HG02938 (cell line): ENCODE measurements at regions not wholly inside any gene's neighbourhood (a gene's known extent, or its start where the extent isn't known, plus 50 kb on each side); places are given as distances from the start of the nearest gene placed in this dataset.
A peak's percentile ranks its signal among the peaks of the same experiment; 100 is the strongest.
"Not testable (repeated sequence)": the region's sequence is repeated elsewhere in the genome, so short reads cannot be mapped to it uniquely, and the experiment has no call there.

Experiments used
- ATAC-seq: cut with Tn5 transposase; IDR thresholded peaks from one replicate; pipeline ENCODE4 v1.9.1; 2021; ENCODE audit warnings: mild to moderate bottlenecking, moderate library complexity; ENCODE audit not compliant: unreplicated experiment

DNA sequence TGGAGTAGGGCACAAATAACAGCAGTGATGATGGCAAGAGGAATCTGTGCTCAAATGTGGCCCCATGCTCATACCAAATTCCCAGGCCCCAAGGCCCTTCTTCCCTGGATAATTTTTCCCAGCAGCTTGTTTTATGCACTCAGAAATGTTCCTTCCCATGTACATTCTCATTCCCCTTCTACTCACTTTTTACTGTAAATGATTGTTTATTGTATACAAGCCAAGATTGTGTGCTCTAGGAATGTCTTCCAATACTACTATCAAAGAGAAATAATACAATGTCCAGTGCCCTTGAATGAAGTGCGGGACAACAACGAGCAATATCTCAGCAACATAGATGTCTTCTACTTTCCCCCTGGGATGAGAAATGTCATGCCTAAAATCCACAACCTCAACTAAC lies 201.6 kb downstream of the ICOS start:
- ATAC-seq = no peak

- no peak for ATAC-seq
Measured at GRCh38 chr2:204140246-204140645, 203.7 kb downstream of the ICOS start.

GRCh38 chr2:204143216-204144014 lies 206.9 kb downstream of the ICOS start:
- ATAC-seq = no peak

- ATAC-seq = no peak
Measured at GRCh38 chr2:204144492-204144891, 207.9 kb downstream of the ICOS start.

GRCh38 chr2:204145263-204145751 lies 208.7 kb downstream of the ICOS start:
- peak; percentile 100 for ATAC-seq

GRCh38 chr2:204145791-204146190 lies 209.2 kb downstream of the ICOS start:
- peak; percentile 8 for ATAC-seq

DNA sequence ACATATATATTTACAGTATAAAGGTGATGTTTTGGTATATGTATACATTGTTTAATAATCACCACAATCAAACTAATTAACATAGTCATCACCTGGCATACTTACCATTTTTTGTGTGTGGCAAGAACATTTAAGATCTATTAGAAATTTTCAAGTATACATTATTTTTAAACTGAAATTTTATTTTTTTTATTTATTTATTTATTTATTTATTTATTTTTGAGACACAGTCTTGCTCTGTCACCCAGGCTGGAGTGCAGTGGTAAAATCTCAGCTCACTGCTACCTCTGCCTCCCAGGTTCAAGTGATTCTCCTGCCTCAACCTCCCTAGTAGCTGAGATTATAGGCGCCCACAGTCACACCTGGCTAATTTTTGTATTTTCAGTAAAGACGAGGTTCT lies 210.5 kb downstream of the ICOS start:
- not testable (repeated sequence) for ATAC-seq

- no peak for ATAC-seq
Measured at GRCh38 chr2:204150721-204151120, 214.2 kb downstream of the ICOS start.

DNA sequence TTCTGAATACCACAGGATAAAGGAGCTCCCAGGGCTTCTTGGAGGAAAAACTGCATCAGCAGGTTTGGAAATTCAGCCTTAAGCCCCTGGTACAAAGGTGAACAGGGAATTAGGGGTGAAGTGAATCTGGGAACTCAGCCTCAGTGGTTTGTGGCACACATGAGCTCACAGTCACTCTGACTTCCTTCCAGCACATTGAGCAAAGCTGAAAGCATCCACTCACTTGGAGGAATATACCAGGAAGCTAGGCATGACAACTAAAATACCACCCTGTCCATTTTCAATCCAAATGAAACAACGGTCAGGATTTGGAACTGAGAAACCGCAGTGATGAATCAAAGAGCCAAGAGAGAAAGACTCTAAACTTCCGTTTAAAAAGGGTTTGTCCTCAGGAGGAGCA lies 216.1 kb downstream of the ICOS start:
- no peak for ATAC-seq

DNA sequence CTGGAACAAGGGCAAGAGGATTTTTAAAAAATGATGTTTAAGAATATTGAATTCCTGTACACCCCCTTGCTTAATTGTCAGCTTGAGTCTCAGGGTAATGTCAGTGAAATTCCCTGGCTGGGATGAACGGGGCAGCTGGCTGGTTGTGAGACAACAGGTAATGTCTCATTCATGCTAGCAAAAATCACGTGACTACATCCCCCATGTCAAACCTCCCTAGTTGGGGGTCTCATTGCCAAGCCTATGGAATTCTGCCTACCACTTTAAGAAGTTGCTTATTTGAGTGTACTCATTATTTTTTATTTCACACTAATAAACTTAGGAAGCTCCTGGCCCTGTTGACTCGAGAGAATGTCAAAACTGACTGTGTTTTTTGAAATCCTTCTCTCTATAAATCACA lies 218.3 kb downstream of the ICOS start:
- ATAC-seq = no peak

DNA sequence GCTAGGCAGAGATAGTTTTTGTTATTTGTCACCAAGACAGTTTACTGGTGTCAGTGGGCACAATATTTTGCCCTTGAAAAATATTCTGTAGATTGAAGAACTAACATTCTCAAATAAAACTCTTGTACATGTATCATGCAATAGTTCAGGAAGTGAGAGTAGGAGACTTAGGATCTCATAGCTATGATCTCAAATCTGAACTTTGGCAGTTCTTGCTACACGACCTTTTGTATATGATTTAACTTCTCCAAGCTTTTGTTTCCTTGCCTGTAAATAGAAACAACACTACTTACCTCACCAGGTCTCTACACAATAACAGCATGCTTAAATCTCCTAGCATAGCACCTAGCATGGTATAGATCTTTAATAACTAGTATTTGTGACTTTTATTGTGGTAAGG lies 219.9 kb downstream of the ICOS start:
- ATAC-seq = no peak

DNA sequence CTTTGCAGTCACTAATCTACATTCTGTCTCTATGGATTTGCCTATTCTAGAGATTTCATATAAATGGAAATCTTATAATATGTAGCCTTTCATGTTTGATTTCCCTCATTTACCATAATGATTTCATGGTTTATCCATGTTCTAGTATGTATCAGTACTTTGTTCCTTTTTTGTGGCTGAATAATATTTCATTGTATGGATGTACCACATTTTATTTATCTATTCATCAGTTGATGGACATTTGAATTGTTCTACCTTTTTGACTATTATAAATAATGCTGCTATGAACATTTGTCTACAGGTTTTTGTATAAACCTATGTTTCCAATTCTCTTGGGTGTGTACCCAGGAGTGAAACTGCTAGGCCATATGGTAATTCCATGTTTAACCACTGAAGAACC lies 221.1 kb downstream of the ICOS start:
- no peak for ATAC-seq

GRCh38 chr2:204159526-204159925 lies 223.0 kb downstream of the ICOS start:
- ATAC-seq = no peak

DNA sequence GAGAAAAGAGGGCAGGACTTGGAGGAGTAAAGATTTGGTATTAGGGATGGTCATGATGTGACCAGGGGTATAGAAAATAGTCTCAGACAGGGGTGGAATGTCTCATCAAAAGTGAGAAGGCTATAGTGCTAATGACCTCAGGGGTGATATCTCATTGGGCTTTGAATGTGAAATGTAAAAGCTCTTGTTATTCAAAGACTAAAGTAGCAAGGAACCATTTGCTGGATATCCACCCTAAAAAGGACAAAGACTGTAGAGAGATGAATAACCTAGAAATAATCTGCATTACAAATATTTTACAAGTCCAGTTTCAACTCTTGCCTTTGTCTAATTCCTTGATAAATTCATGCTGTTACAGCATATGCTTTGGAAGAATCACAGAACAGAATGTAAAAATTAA lies 224.4 kb downstream of the ICOS start:
- ATAC-seq = no peak

- no peak for ATAC-seq
Measured at GRCh38 chr2:204161886-204162285, 225.3 kb downstream of the ICOS start.

- no peak for ATAC-seq
Measured at GRCh38 chr2:204166961-204167360, 230.4 kb downstream of the ICOS start.

DNA sequence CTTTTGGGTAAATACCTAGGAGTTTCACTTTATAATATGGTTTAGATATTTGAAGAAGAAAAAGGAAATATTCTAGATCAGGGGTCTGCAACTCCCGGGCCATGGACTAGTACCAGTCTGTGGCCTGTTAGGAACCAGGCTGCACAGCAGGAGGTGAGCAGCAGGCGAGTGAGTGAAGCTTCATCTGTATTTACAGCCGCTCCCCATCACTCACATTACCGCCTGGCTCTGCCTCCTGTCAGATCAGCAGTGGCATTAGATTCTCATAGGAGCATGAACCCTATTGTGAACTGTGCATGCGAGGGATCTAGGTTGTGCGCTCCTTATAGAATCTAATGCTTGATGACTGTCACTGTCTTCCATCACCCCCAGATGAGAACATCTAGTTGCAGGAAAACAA lies 231.1 kb downstream of the ICOS start:
- not testable (repeated sequence) for ATAC-seq

GRCh38 chr2:204170411-204170810 lies 233.8 kb downstream of the ICOS start:
- no peak for ATAC-seq

GRCh38 chr2:204171432-204172144 lies 235.0 kb downstream of the ICOS start:
- no peak for ATAC-seq

- no peak for ATAC-seq
Measured at GRCh38 chr2:204172145-204172600, 235.6 kb downstream of the ICOS start.

DNA sequence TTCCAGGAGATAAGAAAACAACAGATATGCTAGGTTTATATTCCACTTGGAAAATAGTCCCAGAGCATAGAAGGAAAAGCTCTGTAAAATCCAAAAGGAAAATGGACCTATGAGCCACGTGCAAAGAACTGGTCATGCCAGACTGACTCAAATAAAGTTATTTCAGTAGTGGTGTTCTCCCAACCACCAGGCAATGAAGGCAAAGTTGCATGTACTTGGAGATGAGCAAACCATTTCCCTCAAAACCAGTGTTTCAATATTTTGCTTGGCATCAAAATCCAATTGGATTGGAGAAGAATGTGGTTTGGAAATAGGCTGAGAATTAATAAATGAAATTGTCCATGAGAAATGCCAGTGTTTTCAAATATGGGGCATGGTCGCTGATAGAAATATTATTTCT lies 237.5 kb downstream of the ICOS start:
- no peak for ATAC-seq
